ENCODE measurements at regions not wholly inside any gene's neighbourhood (a gene's known extent, or its start where the extent isn't known, plus 50 kb on each side); places are given as distances from the start of the nearest gene placed in this dataset.

- Histone ChIP-seq H3K36me3 (no peaks in the 10 kb centered on the region), H3K27ac (replicated peaks in 1 of 4) (no peak overlapping the region), H3K27me3 (no peaks in the 10 kb centered on the region), H3K4me3 (no peak overlapping the region), H3K9me3 (no peaks in the 10 kb centered on the region), H3K4me1 (peaks cover 0 to 15% (median 9%) of the 10 kb centered on the region in 4 donors)
- WGBS, result 73% methylated on average over 5 of the region's 9 CpGs
- intact Hi-C loops (cut with DNase I), result no loop called here
- no peak for DNase-seq (ENCODE audit: extremely low spot score)
- TF ChIP-seq EP300 (IDR thresholded peaks at IDR 0.05) (no peak), POLR2A (IDR thresholded peaks at IDR 0.05; ENCODE audit: low read depth) (no peak), CTCF (IDR thresholded peaks at IDR 0.05) (no peak), POLR2AphosphoS5 (IDR thresholded peaks at IDR 0.05) (no peak)
Observed at GRCh38 chr5:54785729-54786591, 199.4 kb downstream of the ESM1 start.

GRCh38 chr5:54778783-54779182 lies 206.6 kb downstream of the ESM1 start:
- intact Hi-C loops (cut with DNase I), result no loop called here
- Histone ChIP-seq H3K27me3 (no peaks in the 10 kb centered on the region), H3K9me3 (no peaks in the 10 kb centered on the region), H3K27ac (replicated peaks in 1 of 4) (no peak overlapping the region), H3K4me3 (no peak overlapping the region), H3K36me3 (no peaks in the 10 kb centered on the region), H3K4me1 (no peaks in the 10 kb centered on the region)
- TF ChIP-seq POLR2A (IDR thresholded peaks at IDR 0.05; ENCODE audit: low read depth) (no peak), POLR2AphosphoS5 (IDR thresholded peaks at IDR 0.05) (no peak), CTCF (IDR thresholded peaks at IDR 0.05) (no peak), EP300 (IDR thresholded peaks at IDR 0.05) (no peak)
- WGBS, result 88% methylated on average over 2 of the region's 2 CpGs
- DNase-seq (ENCODE audit: extremely low spot score), result no peak

- H3K27me3 ChIP-seq, result no peaks in the 10 kb centered on the region
- H3K9me3 ChIP-seq, result no peaks in the 10 kb centered on the region
- no peak overlapping the region for H3K27ac ChIP-seq (replicated peaks in 1 of 4)
- intact Hi-C loops (cut with DNase I), result no loop called here
- TF ChIP-seq POLR2AphosphoS5 (IDR thresholded peaks at IDR 0.05) (no peak), EP300 (IDR thresholded peaks at IDR 0.05) (no peak), POLR2A (IDR thresholded peaks at IDR 0.05; ENCODE audit: low read depth) (no peak), CTCF (IDR thresholded peaks at IDR 0.05) (no peak)
- no peaks in the 10 kb centered on the region for H3K4me1 ChIP-seq
- no peak overlapping the region for H3K4me3 ChIP-seq
- H3K36me3 ChIP-seq, result no peaks in the 10 kb centered on the region
- no peak for DNase-seq (ENCODE audit: extremely low spot score)
Observed at GRCh38 chr5:54775645-54776044, 209.7 kb downstream of the ESM1 start.

- Histone ChIP-seq H3K36me3 (no peaks in the 10 kb centered on the region), H3K4me1 (no peaks in the 10 kb centered on the region), H3K9me3 (no peaks in the 10 kb centered on the region), H3K27ac (replicated peaks in 1 of 4) (peak overlapping the region in 1 of 4 donors; percentile 15), H3K4me3 (no peak overlapping the region), H3K27me3 (no peaks in the 10 kb centered on the region)
- 64% methylated on average over 10 of the region's 10 CpGs for WGBS
- TF ChIP-seq CTCF (IDR thresholded peaks at IDR 0.05) (no peak), POLR2AphosphoS5 (IDR thresholded peaks at IDR 0.05) (peak in 1 of 2 donors; percentile 39), EP300 (IDR thresholded peaks at IDR 0.05) (no peak), POLR2A (IDR thresholded peaks at IDR 0.05; ENCODE audit: low read depth) (no peak)
- intact Hi-C loops (cut with DNase I), result no loop called here
- DNase-seq (ENCODE audit: extremely low spot score), result peak; percentile 92
Observed at GRCh38 chr5:54774281-54775170, 210.9 kb downstream of the ESM1 start.

All from esophagus muscularis mucosa (tissue), 4 donors.